T-helper 2 cell treated with Interferon-gamma antibody and Interleukin-4, amounts not matched to agents 100 ng/mL and 5 ng/mL, for 36 hours (primary cell): ENCODE measurements at regions not wholly inside any gene's neighbourhood (a gene's known extent, or its start where the extent isn't known, plus 50 kb on each side); places are given as distances from the start of the nearest gene placed in this dataset.

Experiments used
- intact Hi-C: fragments of 100-400 bp; cut with micrococcal nuclease; formaldehyde crosslinking; loops from one replicate; pipeline ENCODE4 v1.15.1; 2023

- intact Hi-C loops: no loop called here
These were observed 298.0 kb upstream of the MSX2 start for GRCh38 chr5:174426388-174426787.

GRCh38 chr5:174426851-174427250 is 297.5 kb upstream of the MSX2 start:
- intact Hi-C loops: no loop called here

- intact Hi-C loops: no loop called here
These were observed 297.1 kb upstream of the MSX2 start for GRCh38 chr5:174427304-174427703.

GRCh38 chr5:174428895-174429294 is 295.5 kb upstream of the MSX2 start:
- intact Hi-C loops: no loop called here

GRCh38 chr5:174430940-174431339 is 293.4 kb upstream of the MSX2 start:
- intact Hi-C loops: no loop called here

- intact Hi-C loops: no loop called here
These were observed 292.9 kb upstream of the MSX2 start for GRCh38 chr5:174431504-174431903.

- intact Hi-C loops: no loop called here
These were observed 291.3 kb upstream of the MSX2 start for GRCh38 chr5:174433098-174433497.

- intact Hi-C loops: no loop called here
These were observed 287.6 kb upstream of the MSX2 start for GRCh38 chr5:174436750-174437149.

- intact Hi-C loops: no loop called here
These were observed 279.7 kb upstream of the MSX2 start for GRCh38 chr5:174444479-174445188.

- intact Hi-C loops: no loop called here
These were observed 277.9 kb upstream of the MSX2 start for GRCh38 chr5:174446446-174446845.

- intact Hi-C loops: no loop called here
These were observed 277.4 kb upstream of the MSX2 start for GRCh38 chr5:174446988-174447387.

- intact Hi-C loops: no loop called here
These were observed 276.3 kb upstream of the MSX2 start for GRCh38 chr5:174448041-174448440.

GRCh38 chr5:174448662-174449061 is 275.7 kb upstream of the MSX2 start:
- intact Hi-C loops: no loop called here

- intact Hi-C loops: no loop called here
These were observed 270.7 kb upstream of the MSX2 start for GRCh38 chr5:174453690-174454089.

GRCh38 chr5:174454464-174454863 is 269.9 kb upstream of the MSX2 start:
- intact Hi-C loops: no loop called here

GRCh38 chr5:174454890-174455289 is 269.5 kb upstream of the MSX2 start:
- intact Hi-C loops: no loop called here

GRCh38 chr5:174455301-174455700 is 269.1 kb upstream of the MSX2 start:
- intact Hi-C loops: no loop called here

- intact Hi-C loops: no loop called here
These were observed 267.2 kb upstream of the MSX2 start for GRCh38 chr5:174457141-174457678.

- intact Hi-C loops: no loop called here
These were observed 265.2 kb upstream of the MSX2 start for GRCh38 chr5:174459071-174459702.

GRCh38 chr5:174459832-174460448 is 264.4 kb upstream of the MSX2 start:
- intact Hi-C loops: no loop called here

- intact Hi-C loops: no loop called here
These were observed 262.3 kb upstream of the MSX2 start for GRCh38 chr5:174462129-174462528.

GRCh38 chr5:174464504-174465165 is 259.7 kb upstream of the MSX2 start:
- intact Hi-C loops: no loop called here
